ENCODE measurements at regions not wholly inside any gene's neighbourhood (a gene's known extent, or its start where the extent isn't known, plus 50 kb on each side); places are given as distances from the start of the nearest gene placed in this dataset.

DNA sequence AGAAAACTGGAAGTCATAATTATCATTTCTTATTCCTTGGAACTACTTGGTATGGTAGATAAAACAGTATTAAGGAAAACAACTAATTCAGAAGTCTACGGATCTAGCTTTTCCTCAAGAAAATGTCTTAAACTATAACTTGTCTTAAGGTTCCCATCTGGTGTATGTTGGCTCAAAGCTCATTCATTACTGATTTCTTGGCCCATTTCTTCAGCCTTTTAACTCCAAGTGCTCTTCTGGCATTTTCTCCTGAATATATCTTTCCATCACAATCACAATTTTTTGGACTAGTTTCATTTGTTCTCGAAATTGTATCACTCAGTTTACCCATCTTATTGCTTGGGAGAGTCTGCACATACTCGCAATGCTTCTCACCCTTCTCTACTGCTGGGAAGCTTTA is 150.1 kb downstream of the C12orf50 start:
- TF ChIP-seq, protein P1, sequence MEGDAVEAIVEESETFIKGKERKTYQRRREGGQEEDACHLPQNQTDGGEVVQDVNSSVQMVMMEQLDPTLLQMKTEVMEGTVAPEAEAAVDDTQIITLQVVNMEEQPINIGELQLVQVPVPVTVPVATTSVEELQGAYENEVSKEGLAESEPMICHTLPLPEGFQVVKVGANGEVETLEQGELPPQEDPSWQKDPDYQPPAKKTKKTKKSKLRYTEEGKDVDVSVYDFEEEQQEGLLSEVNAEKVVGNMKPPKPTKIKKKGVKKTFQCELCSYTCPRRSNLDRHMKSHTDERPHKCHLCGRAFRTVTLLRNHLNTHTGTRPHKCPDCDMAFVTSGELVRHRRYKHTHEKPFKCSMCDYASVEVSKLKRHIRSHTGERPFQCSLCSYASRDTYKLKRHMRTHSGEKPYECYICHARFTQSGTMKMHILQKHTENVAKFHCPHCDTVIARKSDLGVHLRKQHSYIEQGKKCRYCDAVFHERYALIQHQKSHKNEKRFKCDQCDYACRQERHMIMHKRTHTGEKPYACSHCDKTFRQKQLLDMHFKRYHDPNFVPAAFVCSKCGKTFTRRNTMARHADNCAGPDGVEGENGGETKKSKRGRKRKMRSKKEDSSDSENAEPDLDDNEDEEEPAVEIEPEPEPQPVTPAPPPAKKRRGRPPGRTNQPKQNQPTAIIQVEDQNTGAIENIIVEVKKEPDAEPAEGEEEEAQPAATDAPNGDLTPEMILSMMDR (optimal IDR thresholded peaks at IDR 0.05 in 1 of 3, IDR thresholded peaks at IDR 0.05 in 1 of 3, conservative IDR thresholded peaks at IDR 0.05 in 1 of 3; ENCODE audit: extremely low read depth in 1 of 3, insufficient read depth in 2 of 3, low read length in 3 of 3) = no peak
- no peak for TF ChIP-seq EZH2 (IDR thresholded peaks at IDR 0.05; ENCODE audit: low read length)

Data from keratinocyte (primary cell).